ENCODE measurements at regions not wholly inside any gene's neighbourhood (a gene's known extent, or its start where the extent isn't known, plus 50 kb on each side); places are given as distances from the start of the nearest gene placed in this dataset.

DNA sequence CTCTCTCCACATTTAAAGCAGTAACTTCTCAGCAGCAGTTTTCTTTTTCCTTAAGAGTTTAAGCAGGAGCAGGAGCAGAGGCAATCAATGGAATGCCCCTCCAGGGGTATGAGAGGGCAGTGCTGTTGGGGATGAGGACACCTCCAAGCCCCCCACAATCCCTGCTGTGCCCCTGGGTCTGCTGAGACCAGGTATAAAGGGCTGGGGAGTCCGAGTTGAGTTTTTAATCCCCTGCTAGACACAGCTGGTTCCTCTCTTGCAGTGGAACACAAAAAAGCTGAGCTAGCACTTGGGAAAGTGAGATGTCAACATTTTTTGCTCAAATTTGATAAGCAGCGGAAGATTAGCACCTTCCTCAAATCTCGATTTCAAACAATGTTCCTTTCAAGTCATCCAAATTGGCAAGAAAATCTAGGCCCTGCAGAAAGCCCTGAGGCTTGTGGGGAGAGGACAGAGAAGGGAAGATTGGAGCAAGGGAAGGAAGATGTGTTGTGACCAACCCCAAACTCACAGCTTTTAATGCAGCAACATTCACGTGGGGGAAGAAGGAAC lies 581.9 kb downstream of the SOX6 start:
- DNase-seq, result peak; percentile 47

DNA sequence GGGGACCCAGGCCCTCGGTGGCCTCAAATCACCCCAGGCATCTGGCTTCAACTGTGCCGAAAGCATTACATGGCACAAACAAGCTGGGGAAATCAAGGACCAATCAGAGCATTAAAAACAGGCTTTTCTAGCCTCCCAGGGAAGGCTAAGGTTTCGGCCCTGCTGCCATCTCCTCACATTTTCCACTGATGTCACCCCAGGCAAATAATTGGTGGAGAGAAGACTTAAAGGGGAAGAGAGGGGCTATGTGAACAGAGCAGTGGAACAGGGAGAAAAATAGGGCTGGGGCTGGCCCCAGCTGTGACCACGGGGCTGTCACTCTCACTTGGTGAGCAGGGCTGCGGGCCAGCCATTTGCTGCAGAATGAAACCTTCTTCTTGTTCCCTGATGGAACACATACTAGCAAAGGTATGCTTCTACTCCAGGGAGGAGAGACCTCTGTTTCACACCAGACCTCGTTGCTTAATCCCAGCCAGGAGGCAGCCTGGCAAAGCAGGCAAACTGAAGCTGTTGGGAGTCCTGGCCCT lies 581.3 kb downstream of the SOX6 start:
- DNase-seq, result no peak

DNA sequence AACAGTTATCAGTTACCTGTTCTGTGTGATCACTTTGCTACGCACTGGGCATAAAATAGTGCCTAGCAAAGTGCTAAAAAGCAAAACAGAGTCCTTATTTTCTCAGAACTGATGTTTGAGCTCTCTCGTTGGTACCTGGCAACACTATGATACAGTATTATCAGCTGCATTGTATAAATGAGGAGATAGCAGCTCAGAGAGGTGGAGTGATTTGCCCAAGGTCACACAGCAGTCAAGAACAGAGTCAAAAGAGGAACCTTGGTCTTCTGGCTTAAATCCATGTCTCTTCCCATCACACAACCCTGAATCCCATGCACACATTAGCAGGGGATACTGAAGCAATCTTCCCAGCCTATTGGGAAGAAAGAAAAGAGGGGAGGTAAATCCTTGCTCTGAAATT lies 580.5 kb downstream of the SOX6 start:
- no peak for DNase-seq

DNA sequence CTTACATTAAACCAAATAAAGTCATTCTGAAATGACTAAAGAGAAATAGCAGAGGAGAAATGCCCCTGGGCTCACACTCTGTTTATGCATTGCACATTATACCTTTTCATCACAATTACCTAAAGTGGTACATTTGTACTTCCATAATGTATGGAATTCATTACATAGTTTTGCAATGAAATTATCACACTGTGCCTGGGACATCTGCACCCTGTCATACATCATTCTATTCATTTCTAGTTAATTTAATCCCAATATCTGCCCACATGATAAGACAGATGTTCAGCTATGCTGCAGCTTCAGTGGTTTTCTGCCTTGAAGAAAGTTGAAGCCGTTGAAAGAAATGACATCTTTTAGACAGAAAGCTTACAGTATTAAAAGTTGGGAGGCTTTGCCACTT lies 580.0 kb downstream of the SOX6 start:
- no peak for DNase-seq

DNA sequence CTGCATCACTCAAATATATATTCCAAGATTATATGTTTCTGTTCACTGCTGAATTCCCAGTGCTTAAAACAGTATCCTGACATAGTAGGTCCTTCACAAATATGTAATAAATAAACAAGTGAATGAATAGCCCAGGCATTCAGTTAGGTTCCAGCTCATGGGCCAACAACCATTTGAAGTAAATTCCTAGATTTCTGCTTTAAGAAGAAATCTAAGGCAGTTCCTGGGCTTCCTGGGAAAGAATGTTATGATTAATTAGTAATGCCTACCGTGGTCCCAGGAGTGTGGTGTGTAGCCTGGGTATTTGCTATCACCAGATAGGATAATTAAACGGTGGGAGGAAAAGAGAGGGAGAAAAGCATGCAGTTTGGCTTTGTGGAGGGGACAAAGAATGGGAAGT lies 576.8 kb downstream of the SOX6 start:
- no peak for DNase-seq

DNA sequence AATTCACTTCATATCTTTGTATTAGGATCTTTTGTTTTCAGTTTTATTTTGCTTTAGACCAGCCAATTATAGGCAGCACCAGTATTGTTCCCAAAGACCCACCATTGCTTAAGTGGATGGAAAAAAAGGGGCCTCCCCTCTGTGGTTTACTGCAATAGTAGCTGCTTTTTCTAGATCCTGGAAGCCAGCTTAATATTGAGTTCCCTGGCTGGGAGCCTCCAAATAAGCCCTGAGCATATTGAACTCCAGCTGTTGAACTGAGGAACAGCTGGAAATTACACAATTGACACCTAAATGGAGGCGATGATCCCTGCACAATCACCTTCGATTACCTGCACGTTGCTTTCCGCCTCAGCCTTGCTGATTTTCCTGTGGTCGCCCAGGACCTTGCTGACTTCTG lies 576.0 kb downstream of the SOX6 start:
- DNase-seq, result no peak

DNA sequence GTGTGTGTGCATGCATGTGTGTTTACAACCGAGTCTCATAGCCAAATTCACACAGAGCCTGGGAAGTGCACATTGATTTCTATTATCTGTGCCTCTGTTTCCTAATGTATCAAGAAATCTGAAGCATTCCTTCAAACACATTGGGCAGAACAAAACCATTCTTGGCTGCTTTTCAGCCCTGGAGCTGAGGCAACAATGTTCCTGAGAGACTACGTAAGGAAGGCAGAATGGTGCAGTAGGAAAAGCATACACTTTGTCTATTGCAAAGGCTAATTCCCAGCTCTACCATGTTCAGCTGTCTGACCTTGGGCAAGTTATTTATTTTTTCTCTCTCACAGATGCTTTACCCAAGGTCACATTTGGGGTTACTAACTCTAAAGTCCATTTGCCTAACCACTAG lies 575.5 kb downstream of the SOX6 start:
- no peak for DNase-seq

DNA sequence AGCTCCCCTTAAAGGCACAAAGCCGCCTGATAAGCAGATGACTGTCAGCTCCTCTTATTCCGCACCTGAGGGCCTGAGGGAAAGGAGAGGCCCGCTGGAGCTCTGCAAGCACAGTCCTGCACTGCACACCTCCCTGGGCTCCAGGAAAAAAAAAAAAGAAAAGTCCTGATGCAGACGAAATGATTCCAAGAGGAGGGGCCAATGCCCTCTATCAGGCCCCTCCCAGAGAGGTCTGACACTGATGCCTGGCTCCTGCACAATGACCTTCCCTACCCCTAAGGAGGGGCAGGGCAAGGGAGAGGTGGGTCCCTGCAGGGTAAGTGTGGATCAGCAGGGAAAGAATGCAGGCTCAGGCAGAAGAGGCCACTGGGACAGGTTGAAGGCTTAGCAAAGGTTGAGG lies 572.7 kb downstream of the SOX6 start:
- no peak for DNase-seq

DNA sequence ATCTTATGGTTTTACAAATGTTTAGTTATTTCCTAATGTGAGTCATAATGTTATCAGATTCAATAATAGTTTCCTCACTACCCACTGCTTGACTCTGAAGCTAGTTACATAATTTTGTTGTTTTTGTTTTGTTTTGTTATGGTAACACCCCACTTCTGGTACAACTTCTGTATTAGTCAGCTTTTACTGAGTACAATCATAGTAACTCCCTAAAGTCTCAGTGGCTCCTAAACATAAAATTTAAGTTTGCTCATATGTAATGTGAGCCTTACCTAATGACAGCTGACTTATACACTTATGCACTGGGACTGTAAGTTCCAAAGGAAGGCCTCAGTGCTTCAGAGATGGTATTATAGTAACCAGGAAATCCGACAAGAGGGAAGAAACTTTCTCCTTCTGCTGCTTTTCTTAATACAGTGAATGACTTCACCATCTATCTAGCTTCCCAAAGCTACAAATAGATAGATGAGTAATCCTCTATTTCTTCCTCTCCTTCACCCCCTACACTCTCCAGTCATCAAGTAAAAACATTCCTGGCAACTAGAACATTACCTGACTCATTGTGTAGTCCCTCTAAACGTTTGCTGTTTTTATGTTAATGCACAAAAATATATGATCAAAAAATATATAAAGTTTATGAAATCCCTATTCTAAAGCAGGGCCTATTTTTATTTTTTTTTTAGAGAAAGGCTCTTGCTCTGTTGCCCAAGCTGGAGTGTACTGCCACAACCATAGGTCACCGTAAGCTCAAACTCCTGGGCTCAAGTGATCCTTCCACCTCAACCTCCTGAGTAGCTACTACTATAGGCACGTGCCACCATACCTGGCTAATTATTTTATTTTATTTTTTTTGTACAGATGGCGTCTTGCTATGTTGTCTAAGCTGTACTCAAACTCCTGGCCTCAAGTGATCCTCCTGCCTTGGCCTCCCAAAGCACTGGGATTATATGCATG lies 563.0 kb downstream of the SOX6 start:
- DNase-seq, result no peak

DNA sequence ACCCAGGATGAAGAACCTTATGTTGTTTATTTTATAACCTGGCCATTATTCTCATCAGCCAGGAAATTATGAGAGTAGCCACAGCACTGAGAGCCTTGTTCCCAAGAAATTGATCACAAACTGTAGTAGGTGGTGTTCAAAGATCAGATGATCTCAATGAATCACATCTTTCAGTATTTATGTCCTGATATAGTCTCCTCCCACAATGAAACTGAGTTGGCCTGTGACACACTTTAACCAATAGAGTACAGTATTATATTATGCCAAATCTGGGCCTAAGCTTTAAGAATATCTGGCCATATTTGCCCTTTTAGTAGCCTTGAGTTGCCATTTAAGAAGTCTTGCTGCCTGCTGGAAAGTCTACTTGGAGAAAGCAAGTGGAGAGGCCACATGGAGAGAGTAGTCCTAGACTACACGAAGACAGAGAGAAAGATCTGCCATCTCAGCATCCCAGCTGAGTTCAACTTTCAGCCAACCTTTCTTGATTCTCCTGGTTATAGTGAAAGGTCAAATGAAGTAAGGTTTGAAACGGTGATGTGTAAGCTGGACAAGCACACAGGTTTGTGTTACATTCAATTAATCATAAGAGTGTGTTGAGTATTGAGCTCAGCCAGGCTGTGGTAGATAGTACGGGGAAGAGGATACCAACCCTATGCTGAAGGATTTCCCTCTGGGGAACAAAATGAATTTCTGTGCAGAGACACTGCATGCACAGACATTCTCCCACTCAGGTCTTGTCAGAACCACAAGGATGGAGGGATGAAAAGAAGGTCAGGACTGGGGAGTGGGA lies 561.8 kb downstream of the SOX6 start:
- no peak for DNase-seq

DNA sequence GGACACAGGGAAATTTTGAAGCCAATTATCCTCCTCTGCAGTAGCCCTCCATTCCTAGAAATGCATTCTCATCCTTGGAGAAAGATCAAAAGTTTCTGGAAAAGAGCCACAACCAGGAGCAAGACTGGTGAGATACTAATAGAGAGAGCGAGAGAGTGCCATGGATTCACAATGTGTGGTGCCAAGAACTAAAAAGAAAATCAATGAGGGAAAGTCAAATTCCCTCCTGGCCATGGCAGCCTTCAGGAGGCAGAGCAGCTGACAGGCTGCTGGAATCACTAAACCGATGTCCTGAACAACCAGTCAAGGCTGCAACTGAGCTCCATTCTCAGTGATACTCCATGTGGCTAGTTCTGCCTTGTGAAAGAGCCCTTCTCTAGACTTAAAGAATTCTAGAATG lies 561.0 kb downstream of the SOX6 start:
- no peak for DNase-seq

DNA sequence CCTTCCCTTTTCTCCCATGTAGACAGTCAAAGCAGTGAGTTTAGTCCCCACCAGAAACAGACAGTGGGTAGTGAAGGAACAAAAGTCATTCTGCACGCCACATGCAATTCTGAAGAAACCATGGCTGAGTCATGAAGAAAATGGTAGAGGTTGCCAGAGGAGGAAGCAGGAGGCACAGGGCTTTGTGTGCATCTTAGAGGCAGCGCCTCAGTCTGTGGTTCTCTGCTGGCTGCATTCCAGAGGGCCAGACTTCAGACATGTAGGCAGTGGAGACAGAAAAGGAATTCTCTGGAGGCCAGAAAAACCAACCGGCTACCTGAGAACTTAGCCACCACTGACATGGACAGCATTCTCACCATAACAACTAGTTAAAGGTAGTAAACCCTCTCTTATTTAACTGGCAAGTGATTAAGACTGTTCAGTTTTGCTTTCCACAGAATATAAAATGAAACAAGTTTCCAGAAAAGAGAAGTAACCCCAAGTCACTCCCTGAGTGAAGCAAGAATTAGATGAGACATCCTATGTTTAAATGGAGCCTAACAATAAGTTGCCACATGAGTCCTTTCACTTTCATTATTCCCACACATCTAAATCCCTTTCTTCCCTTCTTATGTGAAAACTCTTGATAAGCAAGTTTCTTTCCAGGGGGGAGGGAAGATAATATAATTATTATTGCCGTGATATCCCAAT lies 556.1 kb downstream of the SOX6 start:
- DNase-seq, result no peak

DNA sequence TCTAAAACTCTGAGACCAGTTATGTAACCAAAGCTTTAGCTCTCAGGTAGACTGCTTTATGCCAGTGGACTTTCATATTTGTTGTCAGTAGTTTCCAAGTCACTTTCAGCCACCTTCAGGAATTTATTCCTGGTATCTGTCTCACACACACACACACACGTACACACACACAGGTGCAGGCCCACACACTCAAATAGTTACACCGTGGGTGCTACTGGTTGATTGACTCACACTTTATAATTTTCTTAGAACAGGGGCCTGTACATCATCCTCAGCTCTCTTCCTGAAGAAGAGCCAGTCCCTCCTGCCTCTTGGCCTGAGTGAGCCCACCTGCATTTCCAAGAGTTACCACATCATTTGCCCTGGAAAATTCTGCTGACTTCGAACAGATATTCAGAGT lies 555.2 kb downstream of the SOX6 start:
- no peak for DNase-seq

DNA sequence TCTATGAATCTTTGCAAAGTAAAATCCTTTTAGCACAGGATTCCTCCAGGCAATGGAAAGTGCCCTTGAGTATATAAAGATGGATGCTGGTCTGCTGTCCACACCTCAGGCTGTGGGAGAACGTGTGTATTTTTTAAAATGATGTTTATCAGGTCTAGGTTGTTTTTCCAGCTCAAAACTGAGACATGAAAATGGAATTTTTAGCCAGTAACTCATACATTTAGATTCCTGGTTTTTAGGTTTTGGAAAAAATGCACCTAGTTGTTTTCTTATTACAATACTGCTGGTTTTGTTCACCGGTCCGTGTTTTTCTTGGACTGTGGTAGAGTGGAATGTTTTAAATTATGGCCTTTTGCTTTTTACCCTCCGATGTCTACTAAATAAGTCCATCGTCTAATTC lies 554.7 kb downstream of the SOX6 start:
- DNase-seq, result no peak

DNA sequence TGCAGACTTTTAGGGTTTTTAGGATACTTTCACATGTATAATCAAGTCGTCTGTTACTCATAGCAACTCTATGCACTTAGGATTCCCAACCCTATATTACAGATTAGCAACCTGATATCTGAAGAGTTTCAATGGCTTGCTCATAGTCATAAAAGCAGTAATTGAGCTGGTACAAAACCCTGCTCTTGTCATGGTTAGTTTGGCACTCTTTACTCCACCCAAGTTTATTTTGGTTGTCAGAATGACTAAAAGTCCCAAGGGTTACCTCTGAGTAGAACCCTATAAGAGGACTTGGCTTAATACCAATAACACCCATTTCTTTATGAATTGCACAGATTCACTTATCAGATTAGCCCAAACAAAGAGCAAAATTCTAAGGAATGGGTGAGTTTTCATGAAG lies 550.6 kb downstream of the SOX6 start:
- no peak for DNase-seq

DNA sequence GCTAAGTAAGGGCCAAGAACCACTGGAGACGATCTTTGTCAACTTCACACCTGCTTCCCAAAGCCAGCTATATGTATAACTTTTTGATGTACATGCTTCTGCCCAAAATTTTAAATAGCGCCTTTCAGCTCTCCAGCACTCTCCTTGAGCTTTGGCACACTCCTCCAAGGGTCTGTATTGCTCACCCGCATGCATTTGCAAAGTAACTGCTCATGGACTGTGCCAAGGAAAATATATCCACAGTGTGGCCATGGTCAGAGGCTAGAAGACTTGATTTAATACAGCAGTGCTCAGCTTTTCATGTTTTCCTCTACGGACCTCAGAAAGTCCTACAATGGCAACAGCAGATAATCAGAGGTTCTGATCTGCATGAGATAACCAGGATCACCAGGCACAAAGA lies 550.1 kb downstream of the SOX6 start:
- no peak for DNase-seq

DNA sequence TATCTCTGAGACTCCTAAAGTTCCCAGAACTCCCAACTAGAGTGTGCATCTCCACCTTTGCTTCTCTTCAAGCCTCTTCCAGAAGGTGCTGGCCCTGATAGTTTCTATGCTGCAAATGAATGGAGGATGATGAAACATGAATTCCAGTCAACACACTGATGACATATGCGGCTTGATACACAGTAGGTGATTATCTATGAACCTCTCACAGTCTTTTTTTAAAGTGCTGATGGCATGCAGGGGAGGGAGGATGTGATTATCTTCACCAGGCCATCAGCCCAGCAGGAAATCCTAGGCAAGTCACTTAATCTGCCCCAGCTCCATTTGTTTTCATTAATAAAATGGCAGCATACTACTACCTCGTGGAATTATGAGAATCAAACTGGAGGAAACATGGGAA lies 548.5 kb downstream of the SOX6 start:
- DNase-seq, result no peak

DNA sequence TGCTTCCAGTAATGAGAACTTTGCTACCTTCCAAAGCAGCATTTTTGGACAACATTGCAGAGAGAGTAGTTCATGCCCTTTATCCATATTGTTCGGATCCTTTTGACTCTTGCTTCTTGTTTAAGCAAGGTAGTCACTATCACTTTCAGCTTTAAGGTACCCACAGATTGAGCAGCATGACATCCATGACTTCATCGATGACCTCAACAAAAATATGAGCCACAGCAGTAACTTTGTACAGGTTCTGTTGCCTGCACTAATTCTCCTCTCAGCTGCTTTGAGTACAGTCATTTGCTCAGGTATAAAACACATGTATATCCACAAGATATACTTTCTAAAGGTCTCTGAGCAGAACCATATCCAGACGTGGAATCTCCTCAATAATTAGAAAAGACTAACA lies 546.3 kb downstream of the SOX6 start:
- no peak for DNase-seq

DNA sequence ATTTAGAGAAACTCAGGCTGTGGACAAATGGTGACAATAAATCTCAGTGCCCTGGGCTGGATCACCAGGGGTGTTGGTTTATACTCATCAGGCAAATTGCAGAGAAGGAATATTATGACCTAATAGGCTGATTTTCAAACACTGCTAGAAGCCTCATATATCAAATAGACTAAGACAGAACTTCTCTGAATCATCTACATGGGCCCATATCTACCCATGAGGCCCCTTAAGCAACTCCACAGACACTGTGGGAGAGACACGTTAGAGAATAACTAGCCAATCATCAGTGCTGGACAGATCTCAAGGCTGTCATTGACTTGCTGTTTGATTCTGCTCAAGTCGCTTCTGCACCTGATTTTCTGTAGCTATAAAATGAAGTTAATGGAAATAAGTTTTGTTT lies 545.8 kb downstream of the SOX6 start:
- no peak for DNase-seq

DNA sequence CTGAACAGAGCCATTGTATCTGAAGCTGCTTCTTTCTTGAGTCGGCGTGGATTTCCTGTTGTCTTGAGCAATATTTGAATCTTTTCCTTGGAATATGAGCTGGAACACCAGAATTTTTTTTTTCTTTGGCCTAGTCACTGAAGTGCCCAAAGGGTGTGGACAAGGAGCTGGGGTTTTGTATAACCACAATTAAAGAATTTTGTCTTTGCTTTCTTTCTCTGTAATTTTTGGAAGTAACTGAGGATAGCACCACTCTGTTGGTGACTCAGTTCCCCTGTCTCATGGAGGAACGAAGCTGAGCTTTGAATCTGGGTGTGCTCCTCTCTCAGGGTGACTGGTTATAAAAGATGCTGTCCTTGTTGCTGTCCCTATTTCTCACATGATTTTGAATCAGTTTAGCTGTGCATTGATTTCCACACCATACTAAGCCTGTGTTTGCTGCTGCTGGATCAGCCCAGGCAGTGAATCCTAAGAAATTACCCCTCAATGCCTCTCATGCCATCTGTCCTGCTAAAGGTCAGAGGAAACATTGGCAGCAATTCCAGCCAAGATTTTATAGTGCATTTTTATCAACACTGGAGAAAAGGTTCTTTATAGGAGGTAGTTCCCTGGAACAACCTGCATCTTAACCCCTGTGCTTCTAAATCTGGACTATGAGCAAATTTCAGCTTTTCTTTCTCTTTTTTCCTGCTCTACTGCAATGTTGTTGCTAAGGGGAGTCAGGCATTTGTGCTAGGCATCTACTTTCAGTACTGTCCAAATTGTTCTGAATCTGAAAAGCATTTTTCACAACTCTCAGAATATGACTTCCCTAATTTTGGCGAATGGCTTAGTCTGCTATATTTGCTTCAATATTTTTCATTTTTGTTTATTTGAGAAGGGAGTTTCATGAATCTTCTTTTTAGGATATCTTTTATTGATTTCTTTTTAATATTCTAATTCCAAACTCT lies 540.8 kb downstream of the SOX6 start:
- DNase-seq, result no peak

DNA sequence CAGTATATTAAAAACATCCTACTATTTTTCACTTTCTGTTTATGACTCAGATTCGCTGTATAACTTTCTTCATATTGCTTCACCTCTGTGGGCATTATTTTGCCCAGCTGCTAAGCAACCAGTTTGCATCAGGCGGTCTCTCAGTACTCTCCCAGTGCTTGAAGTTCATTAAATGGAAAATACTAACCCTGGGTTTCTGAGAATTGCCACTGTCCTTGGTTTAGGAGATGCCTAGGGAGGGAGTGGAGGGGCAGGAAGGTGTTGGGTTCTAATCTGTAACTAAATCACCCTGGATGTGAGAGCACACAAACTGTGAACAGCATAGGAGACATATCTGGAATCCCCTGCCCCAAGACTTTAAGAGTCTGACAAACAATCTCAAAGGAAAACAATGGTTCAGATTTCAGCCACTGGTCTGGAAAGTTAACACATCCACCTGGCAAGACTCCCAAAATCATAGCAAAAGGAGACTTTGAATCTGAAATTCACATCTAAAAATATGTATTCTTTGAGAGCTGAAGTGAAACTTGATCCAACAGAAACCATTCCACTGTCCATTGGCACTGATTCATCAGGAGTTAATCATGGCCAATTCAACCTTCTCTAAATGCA lies 540.0 kb downstream of the SOX6 start:
- no peak for DNase-seq
